Ovary (tissue), 3 donors: ENCODE measurements at regions not wholly inside any gene's neighbourhood (a gene's known extent, or its start where the extent isn't known, plus 50 kb on each side); places are given as distances from the start of the nearest gene placed in this dataset.

ENCODE experiments used
- EP300 ChIP-seq: sonication (generic); formaldehyde crosslinking; IDR thresholded peaks from one replicate; pipeline ENCODE4 v1.6.1; 2017; ENCODE audit warnings: antibody characterized with exemption
- POLR2A ChIP-seq: fragments of 450-650 bp; IDR thresholded peaks from one replicate; pipeline ENCODE4 v1.6.1; 2017; ENCODE audit warnings: antibody characterized with exemption, mild to moderate bottlenecking, moderate library complexity
- TF ChIP-seq, protein P1 (sequence below), 3 donors: fragments of 450-650 bp in 2 of 3; fragments of 200-600 bp in 1 of 3; IDR thresholded peaks; one replicate each; pipeline versions ENCODE4 v1.5.1 to v1.8.0; 2016 to 2022; ENCODE audit warnings: antibody characterized with exemption in 3 of 3, mild to moderate bottlenecking in 1 of 3
- donor health status: DM: no; HTN: no; CAD: no.

DNA sequence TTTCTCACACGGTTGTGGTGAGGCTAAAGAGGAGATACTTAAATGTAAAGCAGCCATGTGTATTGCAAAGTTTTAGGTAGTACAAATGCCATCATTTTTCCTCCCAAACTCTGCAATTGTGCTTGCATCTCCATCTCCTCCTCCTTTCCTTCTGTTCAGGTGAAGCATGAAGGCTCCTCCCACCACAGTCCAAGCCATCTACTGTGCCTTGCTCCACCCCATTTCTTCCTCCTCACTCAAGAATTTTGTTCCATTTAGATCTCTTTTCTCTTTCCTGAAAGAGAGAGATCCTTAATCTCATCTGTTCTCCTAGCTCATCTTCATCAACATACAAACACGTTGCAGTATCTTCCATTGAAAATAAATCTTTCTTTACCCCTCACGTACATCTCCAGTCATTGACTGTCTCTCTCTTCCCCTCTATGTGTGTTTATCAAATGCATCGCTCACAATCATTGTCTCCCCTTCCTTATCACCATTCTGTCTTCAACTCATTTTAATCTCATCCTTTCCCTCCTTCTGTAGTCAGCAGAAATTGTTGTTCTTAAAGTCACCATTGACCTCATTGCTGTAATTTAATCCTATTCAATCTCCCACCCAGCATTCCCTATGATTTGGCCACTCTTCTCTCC lies 392.1 kb downstream of the RAD51AP2 start:
- TF ChIP-seq, protein P1, sequence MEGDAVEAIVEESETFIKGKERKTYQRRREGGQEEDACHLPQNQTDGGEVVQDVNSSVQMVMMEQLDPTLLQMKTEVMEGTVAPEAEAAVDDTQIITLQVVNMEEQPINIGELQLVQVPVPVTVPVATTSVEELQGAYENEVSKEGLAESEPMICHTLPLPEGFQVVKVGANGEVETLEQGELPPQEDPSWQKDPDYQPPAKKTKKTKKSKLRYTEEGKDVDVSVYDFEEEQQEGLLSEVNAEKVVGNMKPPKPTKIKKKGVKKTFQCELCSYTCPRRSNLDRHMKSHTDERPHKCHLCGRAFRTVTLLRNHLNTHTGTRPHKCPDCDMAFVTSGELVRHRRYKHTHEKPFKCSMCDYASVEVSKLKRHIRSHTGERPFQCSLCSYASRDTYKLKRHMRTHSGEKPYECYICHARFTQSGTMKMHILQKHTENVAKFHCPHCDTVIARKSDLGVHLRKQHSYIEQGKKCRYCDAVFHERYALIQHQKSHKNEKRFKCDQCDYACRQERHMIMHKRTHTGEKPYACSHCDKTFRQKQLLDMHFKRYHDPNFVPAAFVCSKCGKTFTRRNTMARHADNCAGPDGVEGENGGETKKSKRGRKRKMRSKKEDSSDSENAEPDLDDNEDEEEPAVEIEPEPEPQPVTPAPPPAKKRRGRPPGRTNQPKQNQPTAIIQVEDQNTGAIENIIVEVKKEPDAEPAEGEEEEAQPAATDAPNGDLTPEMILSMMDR (IDR thresholded peaks at IDR 0.05), result no peak
- TF ChIP-seq EP300 (no peak), POLR2A (no peak)
